NB4 (cell line): ENCODE measurements at regions not wholly inside any gene's neighbourhood (a gene's known extent, or its start where the extent isn't known, plus 50 kb on each side); places are given as distances from the start of the nearest gene placed in this dataset.

Experiments
- CTCF ChIP-seq: IDR thresholded peaks from one replicate; pipeline ENCODE4 v1.5.1; 2012; ENCODE audit warnings: low read depth, low read length
- MAX ChIP-seq: IDR thresholded peaks from 2 replicates; pipeline ENCODE4 v1.6.1; 2011; ENCODE audit warnings: low read depth, low read length
- MYC ChIP-seq: IDR thresholded peaks from 2 replicates; pipeline ENCODE4 v1.6.1; 2011; ENCODE audit warnings: low read depth, low read length
- POLR2A ChIP-seq: IDR thresholded peaks from 2 replicates; pipeline ENCODE4 v1.6.1; 2011; ENCODE audit warnings: mild to moderate bottlenecking; ENCODE audit not compliant: insufficient read length; ENCODE audit errors: extremely low read depth

- no peak for TF ChIP-seq CTCF
- TF ChIP-seq POLR2A = no peak
- no peak for TF ChIP-seq MAX
- no peak for TF ChIP-seq MYC
These were observed 194.9 kb upstream of the POU3F3 start for GRCh38 chr2:104658904-104659591.
